DMS 273 (cell line): ENCODE measurements at regions not wholly inside any gene's neighbourhood (a gene's known extent, or its start where the extent isn't known, plus 50 kb on each side); places are given as distances from the start of the nearest gene placed in this dataset.
"Not testable (repeated sequence)": the region's sequence is repeated elsewhere in the genome, so short reads cannot be mapped to it uniquely, and the experiment has no call there.

ENCODE experiments used
- DNase-seq: peaks from one replicate; lab custom pipeline; 2025; ENCODE audit not compliant: unreplicated experiment; lab: John Stamatoyannopoulos, UW

DNA sequence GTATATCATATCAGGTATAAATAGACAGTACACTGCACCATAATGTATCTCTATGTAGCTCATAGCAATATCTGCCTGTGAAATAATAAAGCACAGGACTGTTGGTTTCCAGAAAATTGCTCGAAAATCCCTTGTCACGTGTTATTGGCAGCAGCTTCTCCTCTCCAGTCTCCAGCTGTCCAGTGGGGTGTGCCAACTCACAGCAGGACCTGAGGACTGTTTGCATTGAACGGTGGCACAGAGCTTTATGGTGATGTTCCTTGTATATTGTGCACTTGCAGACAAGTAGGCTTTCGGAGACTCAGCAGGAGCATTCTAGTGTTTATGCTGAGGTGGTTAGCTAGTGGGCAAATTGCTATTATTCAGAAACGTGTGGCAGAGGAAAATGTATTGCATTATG, 182.2 kb upstream of the ATP5MC3 start:
- DNase-seq = peak; percentile 89

GRCh38 chr2:175362331-175362730, 180.8 kb upstream of the ATP5MC3 start:
- no peak for DNase-seq

- no peak for DNase-seq
These were observed 178.2 kb upstream of the ATP5MC3 start for GRCh38 chr2:175359710-175360109.

DNA sequence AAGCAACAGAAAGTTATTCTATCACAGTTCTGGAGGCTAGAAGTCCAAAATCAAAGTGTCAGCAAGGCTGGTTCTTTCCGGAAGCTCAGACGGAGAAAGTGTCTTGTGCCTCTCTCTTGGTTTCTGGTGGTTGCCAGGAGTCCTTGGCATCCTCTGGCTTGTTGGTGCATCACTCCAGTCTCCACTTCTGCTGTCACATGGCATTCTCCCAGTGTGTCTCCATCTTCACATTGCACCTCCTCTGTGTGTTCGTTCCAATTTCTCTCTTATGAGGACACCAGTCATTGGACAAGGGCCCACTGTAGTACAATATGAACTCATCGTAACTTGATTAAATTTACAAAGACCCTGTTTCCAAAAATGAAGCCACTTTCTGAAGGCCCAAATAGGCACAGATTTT, 175.4 kb upstream of the ATP5MC3 start:
- DNase-seq = no peak

DNA sequence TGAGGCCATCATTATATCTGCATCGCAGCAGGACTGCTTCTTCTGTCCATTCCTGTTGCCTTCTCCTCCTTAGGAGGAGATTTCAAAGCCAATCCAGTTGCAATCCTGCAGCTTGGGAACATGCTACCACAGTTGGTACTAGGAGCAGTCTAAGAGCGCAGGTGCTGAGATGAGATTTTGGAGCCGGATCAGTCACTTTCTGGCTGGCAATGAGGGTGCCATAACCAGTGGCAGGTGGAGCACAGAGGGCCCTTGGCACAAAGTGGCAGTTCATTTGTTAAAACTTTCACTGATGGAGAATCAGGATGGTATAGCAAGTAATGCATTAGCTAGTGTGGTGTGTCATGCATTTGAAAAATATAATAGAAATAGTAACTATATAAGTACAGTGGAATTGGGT, 173.7 kb upstream of the ATP5MC3 start:
- no peak for DNase-seq

GRCh38 chr2:175353275-175353674, 171.8 kb upstream of the ATP5MC3 start:
- no peak for DNase-seq

- no peak for DNase-seq
These were observed 170.0 kb upstream of the ATP5MC3 start for GRCh38 chr2:175351512-175351911.

- DNase-seq = no peak
These were observed 168.6 kb upstream of the ATP5MC3 start for GRCh38 chr2:175350105-175350504.

GRCh38 chr2:175342085-175342484, 160.6 kb upstream of the ATP5MC3 start:
- peak; percentile 4 for DNase-seq

GRCh38 chr2:175330195-175330594, 148.7 kb upstream of the ATP5MC3 start:
- DNase-seq = no peak

- DNase-seq = no peak
These were observed 145.3 kb upstream of the ATP5MC3 start for GRCh38 chr2:175326801-175327200.

DNA sequence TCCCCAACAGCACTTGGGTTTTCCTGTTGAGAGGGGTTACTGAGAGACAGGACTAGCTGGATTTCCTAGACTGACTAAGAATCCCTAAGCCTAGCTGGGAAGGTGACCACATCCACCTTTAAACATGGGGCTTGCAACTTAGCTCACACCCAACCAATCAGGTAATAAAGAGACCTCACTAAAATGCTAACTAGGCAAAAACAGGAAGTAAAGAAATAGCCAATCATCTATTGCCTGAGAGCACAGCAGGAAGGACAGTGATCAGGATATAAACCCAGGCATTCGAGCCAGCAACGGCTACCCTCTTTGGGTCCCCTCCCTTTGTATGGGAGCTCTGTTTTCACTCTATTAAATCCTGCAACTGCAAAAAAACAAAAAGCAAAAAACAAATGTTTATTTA, 144.7 kb upstream of the ATP5MC3 start:
- DNase-seq = not testable (repeated sequence)

GRCh38 chr2:175323162-175323561, 141.7 kb upstream of the ATP5MC3 start:
- no peak for DNase-seq

DNA sequence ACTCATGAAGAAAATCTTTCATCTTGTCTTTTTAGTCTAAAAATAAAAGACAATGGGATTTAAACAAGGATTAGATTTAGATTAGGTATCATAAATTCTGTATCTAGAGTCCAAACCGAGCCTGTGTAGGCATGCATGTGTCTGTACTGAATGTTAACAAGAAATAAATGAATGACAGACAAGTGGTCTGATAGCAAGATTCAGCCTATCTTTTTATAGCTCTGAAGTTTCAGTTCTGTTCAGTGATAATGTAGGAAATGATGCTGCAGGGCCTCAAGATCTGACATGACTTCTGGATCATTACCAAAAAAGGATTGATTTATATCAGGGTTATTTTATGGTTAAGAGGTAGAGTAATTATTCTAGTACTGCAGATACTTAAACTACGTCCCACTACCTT, 137.0 kb upstream of the ATP5MC3 start:
- DNase-seq = no peak

GRCh38 chr2:175317751-175318150, 136.2 kb upstream of the ATP5MC3 start:
- DNase-seq = no peak

- DNase-seq = no peak
These were observed 130.6 kb upstream of the ATP5MC3 start for GRCh38 chr2:175312137-175312536.

GRCh38 chr2:175310813-175311504, 129.4 kb upstream of the ATP5MC3 start:
- DNase-seq = no peak

- peak; percentile 69 for DNase-seq
These were observed 128.3 kb upstream of the ATP5MC3 start for GRCh38 chr2:175309799-175310198.

- DNase-seq = no peak
These were observed 126.5 kb upstream of the ATP5MC3 start for GRCh38 chr2:175308005-175308404.

DNA sequence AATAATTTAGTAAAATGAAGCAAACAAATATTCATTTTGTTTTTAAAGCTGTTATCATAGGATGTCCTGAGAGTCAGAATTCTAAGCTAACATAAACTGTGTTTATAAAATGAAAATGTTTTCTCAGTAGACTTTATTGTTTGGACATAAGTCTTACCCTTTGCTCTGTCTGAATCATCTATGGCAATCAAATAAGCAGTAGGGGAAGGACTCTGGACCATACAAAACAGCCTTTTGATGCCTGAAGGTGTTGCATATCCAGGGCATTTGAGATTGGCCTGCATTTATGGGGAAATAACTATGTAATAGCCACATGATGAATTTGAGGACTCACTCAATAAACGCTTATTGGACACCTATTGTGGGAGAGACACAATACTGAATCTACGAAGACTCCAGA, 123.0 kb upstream of the ATP5MC3 start:
- DNase-seq = no peak

GRCh38 chr2:175293776-175294175, 112.3 kb upstream of the ATP5MC3 start:
- no peak for DNase-seq

GRCh38 chr2:175293195-175293594, 111.7 kb upstream of the ATP5MC3 start:
- no peak for DNase-seq

DNA sequence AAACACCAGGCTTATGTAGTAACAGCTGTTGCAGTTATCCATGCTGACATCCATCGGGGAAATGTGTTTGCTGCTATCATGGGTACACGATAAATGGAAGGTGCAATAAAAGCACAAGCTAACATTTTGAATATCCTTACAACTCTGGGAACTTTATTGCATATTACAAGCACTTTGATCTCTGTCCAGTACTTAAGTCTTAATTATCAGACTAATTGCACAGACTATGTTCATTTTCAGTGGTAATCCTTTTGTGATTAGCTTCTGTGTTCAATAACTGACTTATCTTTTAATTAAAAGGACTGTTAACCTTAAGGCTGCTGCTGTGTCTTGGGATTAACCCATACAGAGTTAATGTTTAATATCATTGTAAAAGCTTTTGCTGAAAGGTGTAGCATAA, 101.4 kb upstream of the ATP5MC3 start:
- DNase-seq = peak; percentile 28
